Chondrocyte (in vitro differentiated cells): ENCODE measurements at regions not wholly inside any gene's neighbourhood (a gene's known extent, or its start where the extent isn't known, plus 50 kb on each side); places are given as distances from the start of the nearest gene placed in this dataset.

Experiments used
- DNase-seq: peaks from one replicate; pipeline ENCODE4 v3.0.0; 2021; ENCODE audit warnings: mixed read lengths, low spot score
- H3K27ac Mint-ChIP-seq: one replicate; pipeline ENCODE4 v1.8.0; 2021; ENCODE audit warnings: mild to moderate bottlenecking, moderate library complexity, mixed read lengths; ENCODE audit not compliant: unreplicated experiment
- H3K27me3 Mint-ChIP-seq: 2 replicates; pipeline ENCODE4 v1.8.0; 2021; ENCODE audit warnings: low read depth, mixed read lengths
- H3K36me3 Mint-ChIP-seq: 2 replicates; pipeline ENCODE4 v1.8.0; 2021; ENCODE audit warnings: low read depth, mixed read lengths
- H3K4me1 Mint-ChIP-seq: 2 replicates; pipeline ENCODE4 v1.8.0; 2021; ENCODE audit warnings: low read depth, mild to moderate bottlenecking, mixed read lengths
- H3K4me3 Mint-ChIP-seq: one replicate; pipeline ENCODE4 v1.8.0; 2021; ENCODE audit warnings: mild to moderate bottlenecking, moderate library complexity, mixed read lengths; ENCODE audit not compliant: unreplicated experiment
- H3K9me3 Mint-ChIP-seq: 2 replicates; pipeline ENCODE4 v1.8.0; 2021; ENCODE audit warnings: low read depth, mixed read lengths
- TF ChIP-seq, protein P1 (sequence below): fragments of 200-600 bp; sonication (generic); IDR thresholded peaks from 2 replicates; pipeline ENCODE4 v1.5.0; 2021; ENCODE audit warnings: antibody characterized with exemption, mild to moderate bottlenecking, moderate library complexity

- Mint-ChIP-seq H3K27me3 (no peaks in the 10 kb centered on the region), H3K27ac (no peak overlapping the region), H3K4me3 (no peak overlapping the region), H3K9me3 (peaks cover 16% of the 10 kb centered on the region), H3K36me3 (peaks cover 2% of the 10 kb centered on the region), H3K4me1 (no peaks in the 10 kb centered on the region)
- no peak for DNase-seq
- TF ChIP-seq, protein P1, sequence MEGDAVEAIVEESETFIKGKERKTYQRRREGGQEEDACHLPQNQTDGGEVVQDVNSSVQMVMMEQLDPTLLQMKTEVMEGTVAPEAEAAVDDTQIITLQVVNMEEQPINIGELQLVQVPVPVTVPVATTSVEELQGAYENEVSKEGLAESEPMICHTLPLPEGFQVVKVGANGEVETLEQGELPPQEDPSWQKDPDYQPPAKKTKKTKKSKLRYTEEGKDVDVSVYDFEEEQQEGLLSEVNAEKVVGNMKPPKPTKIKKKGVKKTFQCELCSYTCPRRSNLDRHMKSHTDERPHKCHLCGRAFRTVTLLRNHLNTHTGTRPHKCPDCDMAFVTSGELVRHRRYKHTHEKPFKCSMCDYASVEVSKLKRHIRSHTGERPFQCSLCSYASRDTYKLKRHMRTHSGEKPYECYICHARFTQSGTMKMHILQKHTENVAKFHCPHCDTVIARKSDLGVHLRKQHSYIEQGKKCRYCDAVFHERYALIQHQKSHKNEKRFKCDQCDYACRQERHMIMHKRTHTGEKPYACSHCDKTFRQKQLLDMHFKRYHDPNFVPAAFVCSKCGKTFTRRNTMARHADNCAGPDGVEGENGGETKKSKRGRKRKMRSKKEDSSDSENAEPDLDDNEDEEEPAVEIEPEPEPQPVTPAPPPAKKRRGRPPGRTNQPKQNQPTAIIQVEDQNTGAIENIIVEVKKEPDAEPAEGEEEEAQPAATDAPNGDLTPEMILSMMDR: no peak
Measured at GRCh38 chr13:90389537-90389936, 958.0 kb upstream of the MIR17HG start.

DNA sequence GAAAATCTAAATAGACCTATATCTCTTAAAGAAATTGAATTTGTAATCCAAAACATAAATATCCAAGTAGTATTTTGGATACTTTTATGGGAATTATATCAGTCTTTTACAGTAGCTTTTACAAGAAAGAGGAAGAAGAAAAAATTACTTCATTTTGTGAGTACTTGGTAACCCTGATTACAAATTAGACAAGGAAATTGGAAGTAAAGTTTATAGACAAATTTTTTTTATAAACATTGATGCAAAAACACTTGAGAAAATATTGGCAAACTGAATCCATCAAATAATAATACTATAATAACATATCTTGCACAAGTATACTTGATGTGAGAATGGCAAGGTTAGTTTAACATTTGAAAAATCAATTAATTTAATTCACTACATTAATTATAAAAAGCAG is 954.1 kb upstream of the MIR17HG start:
- no peak for DNase-seq
- H3K4me1 Mint-ChIP-seq: no peaks in the 10 kb centered on the region
- peaks cover 14% of the 10 kb centered on the region for H3K9me3 Mint-ChIP-seq
- no peak overlapping the region for H3K4me3 Mint-ChIP-seq
- no peaks in the 10 kb centered on the region for H3K27me3 Mint-ChIP-seq
- TF ChIP-seq, protein P1: no peak
- H3K36me3 Mint-ChIP-seq: peaks cover 2% of the 10 kb centered on the region
- H3K27ac Mint-ChIP-seq: no peak overlapping the region

GRCh38 chr13:90395348-90395747 is 952.1 kb upstream of the MIR17HG start:
- DNase-seq: no peak
- Mint-ChIP-seq H3K9me3 (peaks cover 10% of the 10 kb centered on the region), H3K4me3 (no peak overlapping the region), H3K27ac (no peak overlapping the region), H3K27me3 (no peaks in the 10 kb centered on the region), H3K36me3 (peaks cover 2% of the 10 kb centered on the region), H3K4me1 (no peaks in the 10 kb centered on the region)
- TF ChIP-seq, protein P1: no peak

DNA sequence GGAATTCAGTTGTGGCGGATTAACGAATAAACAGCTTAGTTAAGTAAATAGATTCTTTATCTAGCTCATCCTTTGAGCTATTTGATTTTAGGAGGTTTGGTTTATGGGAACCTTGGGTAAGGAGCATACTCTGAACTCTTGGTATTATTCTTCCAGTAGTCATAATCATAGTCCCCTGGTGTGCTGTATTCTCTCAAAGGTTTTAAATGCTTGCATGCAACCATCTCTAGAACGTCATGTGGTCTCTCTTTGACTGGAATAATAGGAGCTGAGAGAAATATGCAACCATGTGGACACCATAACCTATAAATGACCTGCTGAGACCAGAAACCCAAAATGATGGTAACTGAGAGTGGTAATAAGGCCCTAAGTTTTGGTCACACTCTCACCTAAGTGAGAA is 951.6 kb upstream of the MIR17HG start:
- Mint-ChIP-seq H3K9me3 (peaks cover 14% of the 10 kb centered on the region), H3K4me3 (no peak overlapping the region), H3K36me3 (peaks cover 4% of the 10 kb centered on the region), H3K27me3 (no peaks in the 10 kb centered on the region), H3K27ac (no peak overlapping the region), H3K4me1 (no peaks in the 10 kb centered on the region)
- no peak for DNase-seq
- TF ChIP-seq, protein P1: no peak

GRCh38 chr13:90396266-90396665 is 951.2 kb upstream of the MIR17HG start:
- Mint-ChIP-seq H3K4me1 (no peaks in the 10 kb centered on the region), H3K27me3 (no peaks in the 10 kb centered on the region), H3K36me3 (peaks cover 2% of the 10 kb centered on the region), H3K9me3 (peaks cover 12% of the 10 kb centered on the region), H3K27ac (no peak overlapping the region), H3K4me3 (no peak overlapping the region)
- TF ChIP-seq, protein P1: no peak
- no peak for DNase-seq
